HG02759 (cell line): ENCODE measurements at regions not wholly inside any gene's neighbourhood (a gene's known extent, or its start where the extent isn't known, plus 50 kb on each side); places are given as distances from the start of the nearest gene placed in this dataset.

Experiments
- ATAC-seq: cut with Tn5 transposase; IDR thresholded peaks from one replicate; pipeline ENCODE4 v1.9.1; 2021; ENCODE audit warnings: mild to moderate bottlenecking, moderate library complexity; ENCODE audit not compliant: unreplicated experiment

- ATAC-seq: no peak
Measured at GRCh38 chr11:71201936-71202597, 50.3 kb downstream of the SHANK2 start.

- no peak for ATAC-seq
Measured at GRCh38 chr11:71201231-71201630, 51.1 kb downstream of the SHANK2 start.

- peak; percentile 46 for ATAC-seq
Measured at GRCh38 chr11:71200761-71201160, 51.6 kb downstream of the SHANK2 start.

GRCh38 chr11:71200172-71200716 is 52.1 kb downstream of the SHANK2 start:
- no peak for ATAC-seq

GRCh38 chr11:71199226-71199820 is 53.1 kb downstream of the SHANK2 start:
- ATAC-seq: no peak

- ATAC-seq: no peak
Measured at GRCh38 chr11:71198823-71199165, 53.6 kb downstream of the SHANK2 start.

- no peak for ATAC-seq
Measured at GRCh38 chr11:71198141-71198822, 54.1 kb downstream of the SHANK2 start.

- ATAC-seq: no peak
Measured at GRCh38 chr11:71197096-71197495, 55.3 kb downstream of the SHANK2 start.

- ATAC-seq: no peak
Measured at GRCh38 chr11:71194710-71195109, 57.7 kb downstream of the SHANK2 start.

GRCh38 chr11:71193431-71193830 is 58.9 kb downstream of the SHANK2 start:
- no peak for ATAC-seq

GRCh38 chr11:71192629-71193028 is 59.7 kb downstream of the SHANK2 start:
- ATAC-seq: no peak

- ATAC-seq: no peak
Measured at GRCh38 chr11:71191201-71191600, 61.2 kb downstream of the SHANK2 start.

- ATAC-seq: no peak
Measured at GRCh38 chr11:71190551-71190950, 61.8 kb downstream of the SHANK2 start.

- no peak for ATAC-seq
Measured at GRCh38 chr11:71189768-71190315, 62.5 kb downstream of the SHANK2 start.

- no peak for ATAC-seq
Measured at GRCh38 chr11:71188886-71189767, 63.2 kb downstream of the SHANK2 start.

GRCh38 chr11:71188073-71188472 is 64.3 kb downstream of the SHANK2 start:
- ATAC-seq: no peak

- no peak for ATAC-seq
Measured at GRCh38 chr11:71186806-71187205, 65.6 kb downstream of the SHANK2 start.

- ATAC-seq: no peak
Measured at GRCh38 chr11:71185411-71185810, 67.0 kb downstream of the SHANK2 start.

- no peak for ATAC-seq
Measured at GRCh38 chr11:71184421-71185210, 67.8 kb downstream of the SHANK2 start.

GRCh38 chr11:71183878-71184277 is 68.5 kb downstream of the SHANK2 start:
- ATAC-seq: no peak
